ENCODE measurements at regions not wholly inside any gene's neighbourhood (a gene's known extent, or its start where the extent isn't known, plus 50 kb on each side); places are given as distances from the start of the nearest gene placed in this dataset.

DNA sequence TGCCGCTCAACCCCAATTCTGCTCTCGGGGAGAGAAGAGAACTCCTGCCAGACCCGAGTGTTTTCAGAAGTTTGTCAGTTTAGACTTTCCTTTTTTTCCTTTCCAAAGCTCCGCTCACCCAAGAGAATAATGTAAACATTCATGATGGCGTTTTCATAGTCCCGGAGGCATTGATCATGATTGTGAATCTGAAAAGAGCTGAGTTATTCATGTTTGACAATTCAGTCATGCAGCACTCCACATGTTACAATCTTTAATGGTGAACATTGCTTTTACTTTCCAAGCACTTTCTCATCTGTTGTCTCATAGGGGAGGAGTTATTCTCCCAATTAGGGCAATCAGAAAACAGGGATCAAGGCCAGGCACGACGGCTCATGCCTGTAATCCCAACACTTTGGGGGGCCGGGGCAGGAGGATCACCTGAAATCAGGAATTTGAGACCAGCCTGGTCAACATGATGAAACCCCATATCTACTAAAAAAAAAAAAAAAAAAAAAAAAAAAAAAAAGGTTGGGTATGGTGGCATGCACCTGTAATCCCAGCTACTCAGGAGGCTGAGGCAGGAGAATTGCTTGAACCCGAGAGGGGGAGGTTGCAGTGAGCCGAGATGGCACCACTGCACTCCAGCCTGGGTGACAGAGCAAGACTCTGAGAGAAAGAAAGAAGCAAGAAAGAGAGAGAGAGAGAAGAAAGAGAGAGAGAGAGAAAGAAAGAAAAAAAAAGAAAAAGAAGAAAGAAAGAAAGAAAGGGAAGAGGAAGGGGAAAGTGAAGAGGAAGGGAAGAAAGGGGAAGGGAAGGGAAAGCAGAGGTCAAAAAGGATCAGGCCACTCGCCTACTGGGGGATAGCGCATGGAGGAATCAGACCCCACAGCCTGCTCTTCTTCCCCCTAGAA is 70.0 kb upstream of the TNRC6C start:
- Histone ChIP-seq H3K4me3 (ENCODE audit: low read length) (peak overlapping the region; percentile 80), H3K27ac (ENCODE audit: low read depth, low read length) (peak overlapping the region; percentile 92), H3K9me3 (ENCODE audit: control insufficient read depth in 2 of 3, low read length in 3 of 3) (no peaks in the 10 kb centered on the region), H3K36me3 (ENCODE audit: control insufficient read depth in 2 of 3, insufficient read depth in 3 of 3, low read length in 3 of 3) (no peaks in the 10 kb centered on the region), H3K4me1 (ENCODE audit: control insufficient read depth in 2 of 2, insufficient read depth in 2 of 2, low read length in 2 of 2) (peaks cover 28% of the 10 kb centered on the region in 2 donors), H3K27me3 (ENCODE audit: control insufficient read depth in 2 of 2, insufficient read depth in 2 of 2, low read length in 2 of 2) (no peaks in the 10 kb centered on the region)
- CTCF ChIA-PET, result interaction anchor here (0.6 to 1.1 kb wide), 2 partner anchors 20 to 123 kb away, joined by 3 read pairs; no protein-coding TSS in a partner anchor
- POLR2A ChIA-PET, result interaction anchor here (0.6 to 9.2 kb wide), 19 partner anchors 10 to 689 kb away, joined by 3 to 141 read pairs (median 5); partner anchors contain the start of gene TNRC6C
- H3K36me3 Mint-ChIP-seq, result peaks cover 0 to 1% (median 0%) of the 10 kb centered on the region in 5 donors
- peaks cover 0 to 64% (median 0%) of the 10 kb centered on the region in 5 donors for H3K27me3 Mint-ChIP-seq
- H3K9me3 Mint-ChIP-seq, result no peaks in the 10 kb centered on the region
- H3K4me1 Mint-ChIP-seq, result peaks cover 17 to 62% (median 53%) of the 10 kb centered on the region in 7 donors
- H3K4me3 Mint-ChIP-seq, result peak overlapping the region; percentile 84 to 97 (median 92)
- peak overlapping the region; percentile 65 to 99 (median 98) for H3K27ac Mint-ChIP-seq
- ATAC-seq (no peak), DNase-seq (no peak)
- intact Hi-C loops (cut with micrococcal nuclease), result loop anchor here (1.0 to 10.0 kb wide), 6 partner anchors 16 to 444 kb away; partner anchors contain the start of gene TNRC6C (in 1 of the 2)

DNA sequence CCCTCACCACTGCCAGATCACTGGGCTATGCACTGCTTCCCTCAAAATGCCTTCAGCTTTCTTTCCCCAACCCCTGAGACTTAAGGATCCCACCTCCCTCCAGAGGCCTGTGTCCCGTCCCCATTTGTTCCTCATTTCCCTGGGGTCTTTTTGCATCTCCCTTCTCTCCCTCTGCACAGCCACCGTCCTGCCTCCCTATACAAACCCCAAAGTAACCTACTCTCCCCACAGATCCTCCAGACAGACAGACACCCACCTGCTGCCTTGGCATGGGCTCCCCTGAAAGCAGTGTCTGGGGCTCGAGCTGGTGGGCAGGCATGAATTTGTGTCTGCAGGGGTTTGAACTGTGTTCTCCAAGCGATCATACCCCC is 69.4 kb upstream of the TNRC6C start:
- Histone ChIP-seq H3K27me3 (ENCODE audit: control insufficient read depth in 2 of 2, insufficient read depth in 2 of 2, low read length in 2 of 2) (no peaks in the 10 kb centered on the region), H3K9me3 (ENCODE audit: control insufficient read depth in 2 of 3, low read length in 3 of 3) (no peaks in the 10 kb centered on the region), H3K4me1 (ENCODE audit: control insufficient read depth in 2 of 2, insufficient read depth in 2 of 2, low read length in 2 of 2) (peaks cover 22% of the 10 kb centered on the region in 2 donors), H3K4me3 (ENCODE audit: low read length) (no peak overlapping the region), H3K27ac (ENCODE audit: low read depth, low read length) (no peak overlapping the region), H3K36me3 (ENCODE audit: control insufficient read depth in 2 of 3, insufficient read depth in 3 of 3, low read length in 3 of 3) (no peaks in the 10 kb centered on the region)
- CTCF ChIA-PET, result no interaction called here
- Mint-ChIP-seq H3K4me3 (peak overlapping the region in 6 of 10 donors; percentile 24 to 84 (median 39)), H3K36me3 (peaks cover 0 to 1% (median 0%) of the 10 kb centered on the region in 5 donors), H3K9me3 (no peaks in the 10 kb centered on the region), H3K4me1 (peaks cover 23 to 62% (median 53%) of the 10 kb centered on the region in 7 donors), H3K27me3 (peaks cover 0 to 62% (median 0%) of the 10 kb centered on the region in 5 donors), H3K27ac (peak overlapping the region in 6 of 9 donors; percentile 1 to 99 (median 94))
- intact Hi-C loops (cut with micrococcal nuclease), result loop anchor here (5.0 to 10.0 kb wide), 3 partner anchors 123 to 444 kb away; no protein-coding TSS in a partner anchor
- DNase-seq, result no peak
- POLR2A ChIA-PET, result interaction anchor here (0.7 to 9.2 kb wide), 4 partner anchors 14 to 689 kb away, joined by 3 to 141 read pairs (median 4); partner anchors contain the start of gene TNRC6C
- no peak for ATAC-seq

DNA sequence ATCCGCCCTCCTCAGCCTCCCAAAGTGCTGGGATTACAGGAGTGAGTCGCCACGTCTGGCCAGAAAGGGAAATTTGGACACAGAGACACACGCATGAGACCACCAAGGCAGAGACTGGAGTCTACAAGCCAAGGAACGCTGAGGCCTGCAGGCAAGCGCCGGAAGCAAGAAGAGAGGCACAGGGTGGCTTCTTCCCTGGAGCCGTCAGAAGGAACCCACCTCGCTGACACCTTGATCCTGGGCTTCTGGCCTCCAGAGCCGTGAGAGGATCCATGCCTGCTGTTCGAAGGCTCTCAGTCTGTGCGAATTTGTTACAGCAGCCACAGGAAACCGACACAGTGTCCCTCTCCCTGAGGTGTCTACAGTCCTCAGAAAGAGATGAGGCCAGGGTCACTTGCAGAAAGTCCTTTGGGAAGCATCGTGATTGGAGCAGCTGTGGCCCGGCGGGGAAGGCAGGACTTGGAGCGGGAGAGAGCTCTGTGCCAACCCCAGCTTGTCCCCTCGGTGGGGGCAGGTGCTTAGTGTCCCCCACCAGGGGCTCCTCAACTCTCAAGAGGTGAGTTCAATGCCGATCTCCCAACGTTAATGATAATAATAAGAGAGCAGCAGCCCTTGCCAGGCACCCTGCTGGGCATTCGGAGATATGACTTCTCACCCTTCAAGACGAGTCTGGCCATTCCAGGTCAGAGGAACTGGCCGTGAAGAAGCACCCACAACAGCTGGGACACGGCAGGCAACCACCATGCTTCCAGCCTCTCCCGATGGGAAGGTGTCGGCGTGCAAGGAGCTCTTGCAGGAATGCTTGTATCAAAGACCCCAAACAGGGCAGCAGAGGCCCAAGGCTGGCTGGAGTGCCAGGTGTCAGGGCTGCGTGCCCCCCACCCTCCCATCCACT is 68.4 kb upstream of the TNRC6C start:
- Histone ChIP-seq H3K36me3 (ENCODE audit: control insufficient read depth in 2 of 3, insufficient read depth in 3 of 3, low read length in 3 of 3) (no peaks in the 10 kb centered on the region), H3K27ac (ENCODE audit: low read depth, low read length) (no peak overlapping the region), H3K4me1 (ENCODE audit: control insufficient read depth in 2 of 2, insufficient read depth in 2 of 2, low read length in 2 of 2) (peaks cover 15 to 16% of the 10 kb centered on the region in 2 donors), H3K9me3 (ENCODE audit: control insufficient read depth in 2 of 3, low read length in 3 of 3) (no peaks in the 10 kb centered on the region), H3K27me3 (ENCODE audit: control insufficient read depth in 2 of 2, insufficient read depth in 2 of 2, low read length in 2 of 2) (no peaks in the 10 kb centered on the region), H3K4me3 (ENCODE audit: low read length) (no peak overlapping the region)
- peaks cover 25 to 54% (median 45%) of the 10 kb centered on the region in 7 donors for H3K4me1 Mint-ChIP-seq
- DNase-seq (no peak), ATAC-seq (no peak)
- peak overlapping the region in 2 of 9 donors; percentile 31 to 41 for H3K27ac Mint-ChIP-seq
- H3K9me3 Mint-ChIP-seq, result no peaks in the 10 kb centered on the region
- peak overlapping the region in 1 of 10 donors; percentile 44 for H3K4me3 Mint-ChIP-seq
- peaks cover 0 to 61% (median 0%) of the 10 kb centered on the region in 5 donors for H3K27me3 Mint-ChIP-seq
- intact Hi-C loops (cut with micrococcal nuclease), result loop anchor here (5.0 to 10.0 kb wide), 3 partner anchors 122 to 445 kb away; no protein-coding TSS in a partner anchor
- no peaks in the 10 kb centered on the region for H3K36me3 Mint-ChIP-seq
- CTCF ChIA-PET, result no interaction called here
- POLR2A ChIA-PET, result interaction anchor here (0.6 to 1.6 kb wide), 2 partner anchors 14 to 68 kb away, joined by 3 to 4 read pairs; partner anchors contain the start of gene TNRC6C

DNA sequence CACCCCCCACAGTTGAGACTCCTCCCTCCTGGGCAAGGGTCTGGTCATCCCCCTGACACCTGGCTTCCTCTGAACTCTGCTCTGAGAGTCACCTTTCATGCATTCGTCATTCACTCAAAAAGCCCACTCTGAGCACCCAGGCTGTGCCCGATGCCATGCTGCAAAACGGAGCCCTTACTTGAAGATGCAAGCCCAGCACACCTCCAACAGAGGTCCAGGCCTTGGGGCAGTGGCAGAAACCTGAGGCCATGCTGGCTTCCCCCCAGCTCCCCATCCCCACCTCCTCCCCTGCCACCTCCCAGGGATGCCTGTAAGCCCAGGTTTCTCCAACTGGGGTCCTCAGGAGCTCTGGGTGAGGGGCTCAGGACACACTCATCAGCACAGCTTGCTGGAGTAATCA is 67.7 kb upstream of the TNRC6C start:
- no peaks in the 10 kb centered on the region for H3K36me3 ChIP-seq (ENCODE audit: control insufficient read depth in 2 of 3, insufficient read depth in 3 of 3, low read length in 3 of 3)
- no peaks in the 10 kb centered on the region for H3K9me3 ChIP-seq (ENCODE audit: control insufficient read depth in 2 of 3, low read length in 3 of 3)
- Mint-ChIP-seq H3K27ac (peak overlapping the region in 2 of 9 donors; percentile 31 to 60), H3K36me3 (no peaks in the 10 kb centered on the region), H3K4me3 (peak overlapping the region in 1 of 10 donors; percentile 44), H3K4me1 (peaks cover 23 to 49% (median 42%) of the 10 kb centered on the region in 7 donors), H3K27me3 (peaks cover 0 to 58% (median 0%) of the 10 kb centered on the region in 5 donors), H3K9me3 (no peaks in the 10 kb centered on the region)
- DNase-seq (no peak), ATAC-seq (no peak)
- POLR2A ChIA-PET, result interaction anchor here (0.6 to 1.6 kb wide), 2 partner anchors 15 to 68 kb away, joined by 3 to 4 read pairs; partner anchors contain the start of gene TNRC6C
- H3K27me3 ChIP-seq (ENCODE audit: control insufficient read depth in 2 of 2, insufficient read depth in 2 of 2, low read length in 2 of 2), result no peaks in the 10 kb centered on the region
- no peak overlapping the region for H3K4me3 ChIP-seq (ENCODE audit: low read length)
- intact Hi-C loops (cut with micrococcal nuclease), result no loop called here
- peaks cover 15 to 16% of the 10 kb centered on the region in 2 donors for H3K4me1 ChIP-seq (ENCODE audit: control insufficient read depth in 2 of 2, insufficient read depth in 2 of 2, low read length in 2 of 2)
- no peak overlapping the region for H3K27ac ChIP-seq (ENCODE audit: low read depth, low read length)
- CTCF ChIA-PET, result no interaction called here

DNA sequence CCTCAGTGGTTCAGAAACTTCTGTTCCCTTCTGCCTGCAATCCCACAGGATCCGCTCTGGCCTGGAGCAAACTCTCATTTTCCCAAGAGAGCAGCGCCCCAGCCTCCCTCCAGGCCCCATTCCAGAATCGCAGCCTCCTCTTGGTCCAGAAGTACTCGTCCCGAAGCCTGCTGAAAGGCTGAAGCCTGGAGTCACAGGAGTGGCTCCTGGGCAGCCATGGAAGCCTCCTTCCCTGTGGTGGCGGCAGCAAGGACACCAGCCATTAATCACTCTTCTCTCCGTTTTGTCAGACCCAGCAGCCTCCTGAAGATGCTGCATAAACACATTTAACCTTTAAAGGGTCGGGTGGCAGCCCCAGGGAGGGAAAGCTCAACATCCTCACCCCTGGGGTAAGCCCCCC is 66.9 kb upstream of the TNRC6C start:
- Histone ChIP-seq H3K9me3 (ENCODE audit: control insufficient read depth in 2 of 3, low read length in 3 of 3) (no peaks in the 10 kb centered on the region), H3K27me3 (ENCODE audit: control insufficient read depth in 2 of 2, insufficient read depth in 2 of 2, low read length in 2 of 2) (no peaks in the 10 kb centered on the region), H3K4me3 (ENCODE audit: low read length) (no peak overlapping the region), H3K27ac (ENCODE audit: low read depth, low read length) (no peak overlapping the region), H3K4me1 (ENCODE audit: control insufficient read depth in 2 of 2, insufficient read depth in 2 of 2, low read length in 2 of 2) (peaks cover 14 to 15% of the 10 kb centered on the region in 2 donors), H3K36me3 (ENCODE audit: control insufficient read depth in 2 of 3, insufficient read depth in 3 of 3, low read length in 3 of 3) (no peaks in the 10 kb centered on the region)
- Mint-ChIP-seq H3K27ac (peak overlapping the region in 1 of 9 donors; percentile 24), H3K9me3 (no peaks in the 10 kb centered on the region), H3K27me3 (peaks cover 0 to 50% (median 0%) of the 10 kb centered on the region in 5 donors), H3K36me3 (no peaks in the 10 kb centered on the region), H3K4me1 (peaks cover 14 to 41% (median 34%) of the 10 kb centered on the region in 7 donors), H3K4me3 (peak overlapping the region in 1 of 10 donors; percentile 42)
- ChIA-PET CTCF (no interaction called here), POLR2A (interaction anchor here (1.5 kb wide), 1 partner anchor 66 kb away, joined by 5 read pairs; the partner anchor contains the start of gene TNRC6C)
- no peak for DNase-seq
- no peak for ATAC-seq
- intact Hi-C loops (cut with micrococcal nuclease), result no loop called here

DNA sequence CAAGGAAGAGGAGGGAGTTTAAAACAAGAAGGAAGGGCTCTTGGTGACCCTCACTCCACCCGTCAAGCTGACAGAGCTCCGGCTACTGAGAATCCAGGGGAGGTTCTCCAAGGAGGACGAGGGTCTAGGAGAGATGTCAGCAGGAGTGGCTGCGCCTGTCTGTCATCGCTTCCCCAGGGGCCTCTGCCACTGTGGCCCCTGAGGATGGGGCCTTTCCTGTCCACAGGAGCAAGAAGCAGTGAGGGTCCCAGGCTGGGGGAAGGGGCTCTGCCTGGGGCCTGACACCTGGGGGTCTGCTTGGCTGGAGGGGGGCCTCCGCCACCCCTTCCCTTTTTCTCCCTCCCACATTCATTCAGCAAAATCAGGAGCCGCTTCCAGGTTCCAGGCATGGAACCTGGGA is 66.5 kb upstream of the TNRC6C start:
- Histone ChIP-seq H3K9me3 (ENCODE audit: control insufficient read depth in 2 of 3, low read length in 3 of 3) (no peaks in the 10 kb centered on the region), H3K4me3 (ENCODE audit: low read length) (no peak overlapping the region), H3K36me3 (ENCODE audit: control insufficient read depth in 2 of 3, insufficient read depth in 3 of 3, low read length in 3 of 3) (no peaks in the 10 kb centered on the region), H3K4me1 (ENCODE audit: control insufficient read depth in 2 of 2, insufficient read depth in 2 of 2, low read length in 2 of 2) (peaks cover 11 to 14% of the 10 kb centered on the region in 2 donors), H3K27me3 (ENCODE audit: control insufficient read depth in 2 of 2, insufficient read depth in 2 of 2, low read length in 2 of 2) (no peaks in the 10 kb centered on the region), H3K27ac (ENCODE audit: low read depth, low read length) (no peak overlapping the region)
- Mint-ChIP-seq H3K4me3 (no peak overlapping the region), H3K27me3 (peaks cover 0 to 47% (median 0%) of the 10 kb centered on the region in 5 donors), H3K4me1 (peaks cover 10 to 37% (median 29%) of the 10 kb centered on the region in 7 donors), H3K27ac (no peak overlapping the region), H3K9me3 (no peaks in the 10 kb centered on the region), H3K36me3 (no peaks in the 10 kb centered on the region)
- POLR2A ChIA-PET, result interaction anchor here (0.8 to 1.5 kb wide), 2 partner anchors 11 to 66 kb away, joined by 3 to 5 read pairs; partner anchors contain the start of gene TNRC6C
- intact Hi-C loops (cut with micrococcal nuclease), result no loop called here
- ATAC-seq (no peak), DNase-seq (no peak)
- CTCF ChIA-PET, result no interaction called here
